ENCODE measurements at regions not wholly inside any gene's neighbourhood (a gene's known extent, or its start where the extent isn't known, plus 50 kb on each side); places are given as distances from the start of the nearest gene placed in this dataset.

DNA sequence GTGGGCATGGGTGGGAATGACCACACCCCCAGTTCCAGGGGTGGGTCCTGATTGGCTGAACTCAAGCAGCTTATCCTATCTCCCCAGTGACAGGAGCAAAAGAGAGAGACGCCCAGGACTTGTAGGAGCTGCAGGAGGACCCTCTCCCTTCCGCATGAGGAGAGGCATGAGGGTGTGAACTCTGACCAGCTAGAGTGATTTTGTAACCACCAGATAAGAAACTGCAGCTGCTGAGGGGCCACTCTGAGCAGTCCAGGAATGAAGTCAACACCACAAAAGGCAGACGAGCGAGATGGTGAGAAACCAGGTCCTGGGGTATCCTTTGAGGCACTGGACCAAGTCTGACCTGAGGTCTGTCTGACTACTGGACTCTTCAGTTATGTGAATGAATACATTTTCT lies 521.9 kb downstream of the BNC2 start:
- CTCF ChIA-PET = no interaction called here
- H3K4me3 ChIP-seq (ENCODE audit: low read depth, low read length) = no peak overlapping the region
- no peak for DNase-seq (ENCODE audit: low read depth, low spot score)

GRCh38 chr9:16352251-16352650 lies 518.2 kb downstream of the BNC2 start:
- POLR2A ChIA-PET = interaction anchor here (0.6 kb wide), 1 partner anchor 21 kb away, joined by 3 read pairs; no protein-coding TSS in a partner anchor
- CTCF ChIA-PET = interaction anchor here (1.2 kb wide), 1 partner anchor 11 kb away, joined by 3 read pairs; no protein-coding TSS in a partner anchor
- TF ChIP-seq, protein P1, sequence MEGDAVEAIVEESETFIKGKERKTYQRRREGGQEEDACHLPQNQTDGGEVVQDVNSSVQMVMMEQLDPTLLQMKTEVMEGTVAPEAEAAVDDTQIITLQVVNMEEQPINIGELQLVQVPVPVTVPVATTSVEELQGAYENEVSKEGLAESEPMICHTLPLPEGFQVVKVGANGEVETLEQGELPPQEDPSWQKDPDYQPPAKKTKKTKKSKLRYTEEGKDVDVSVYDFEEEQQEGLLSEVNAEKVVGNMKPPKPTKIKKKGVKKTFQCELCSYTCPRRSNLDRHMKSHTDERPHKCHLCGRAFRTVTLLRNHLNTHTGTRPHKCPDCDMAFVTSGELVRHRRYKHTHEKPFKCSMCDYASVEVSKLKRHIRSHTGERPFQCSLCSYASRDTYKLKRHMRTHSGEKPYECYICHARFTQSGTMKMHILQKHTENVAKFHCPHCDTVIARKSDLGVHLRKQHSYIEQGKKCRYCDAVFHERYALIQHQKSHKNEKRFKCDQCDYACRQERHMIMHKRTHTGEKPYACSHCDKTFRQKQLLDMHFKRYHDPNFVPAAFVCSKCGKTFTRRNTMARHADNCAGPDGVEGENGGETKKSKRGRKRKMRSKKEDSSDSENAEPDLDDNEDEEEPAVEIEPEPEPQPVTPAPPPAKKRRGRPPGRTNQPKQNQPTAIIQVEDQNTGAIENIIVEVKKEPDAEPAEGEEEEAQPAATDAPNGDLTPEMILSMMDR (IDR thresholded peaks at IDR 0.05; ENCODE audit: insufficient read depth, low read length, missing control alignments) = no peak
- DNase-seq (ENCODE audit: low read depth, low spot score) = no peak
- no peak overlapping the region for H3K4me3 ChIP-seq (ENCODE audit: low read depth, low read length)

More for the DNA sequence above, 521.9 kb downstream of the BNC2 start:
- POLR2A ChIA-PET = no interaction called here
- TF ChIP-seq, protein P1 (IDR thresholded peaks at IDR 0.05; ENCODE audit: insufficient read depth, low read length, missing control alignments) = no peak

DNA sequence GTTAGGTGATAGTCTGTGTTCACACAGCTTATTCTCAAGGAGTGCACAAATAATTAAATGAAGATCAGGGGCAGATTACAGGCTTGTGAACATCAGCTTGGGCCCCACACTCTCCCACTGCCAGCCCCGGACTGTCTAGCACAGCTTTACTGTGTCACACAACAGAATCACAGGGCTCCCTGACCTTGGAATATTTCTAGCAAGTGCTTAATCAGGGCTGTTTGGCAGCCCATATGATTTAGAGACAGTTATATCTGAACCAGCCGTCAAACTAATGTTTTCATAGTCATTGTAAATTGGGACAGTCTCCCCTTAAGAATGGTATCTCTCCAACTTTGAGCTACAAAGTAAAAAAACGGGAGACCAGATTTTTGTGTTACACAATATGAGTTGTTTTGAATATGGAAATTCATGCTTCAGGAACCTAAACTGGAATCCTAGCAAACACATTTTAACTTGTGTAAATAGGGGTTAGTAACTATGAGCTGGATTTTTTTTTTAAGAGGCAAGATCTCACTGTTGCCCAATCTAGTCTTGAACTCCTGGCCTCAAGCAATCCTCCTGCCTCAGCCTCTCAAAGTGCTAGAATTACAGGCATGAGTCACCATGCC lies 517.6 kb downstream of the BNC2 start:
- ChIA-PET POLR2A (interaction anchor here (0.6 kb wide), 1 partner anchor 111 kb away, joined by 3 read pairs; no protein-coding TSS in a partner anchor), CTCF (interaction anchor here (0.9 to 1.2 kb wide), 2 partner anchors 10 kb away, joined by 3 read pairs; no protein-coding TSS in a partner anchor)
- no peak overlapping the region for H3K4me3 ChIP-seq (ENCODE audit: low read depth, low read length)
- TF ChIP-seq, protein P1 (IDR thresholded peaks at IDR 0.05; ENCODE audit: insufficient read depth, low read length, missing control alignments) = no peak
- no peak for DNase-seq (ENCODE audit: low read depth, low spot score)

- DNase-seq (ENCODE audit: low read depth, low spot score) = no peak
- ChIA-PET CTCF (interaction anchor here (0.9 kb wide), 1 partner anchor 8 kb away, joined by 3 read pairs; no protein-coding TSS in a partner anchor), POLR2A (no interaction called here)
These were observed 514.2 kb downstream of the BNC2 start for GRCh38 chr9:16356196-16356765.

GRCh38 chr9:16357828-16358227 lies 512.6 kb downstream of the BNC2 start:
- ChIA-PET CTCF (interaction anchor here (1.3 kb wide), 1 partner anchor 8 kb away, joined by 3 read pairs; no protein-coding TSS in a partner anchor), POLR2A (no interaction called here)
- DNase-seq (ENCODE audit: low read depth, low spot score) = no peak
- H3K4me3 ChIP-seq (ENCODE audit: low read depth, low read length) = no peak overlapping the region
- TF ChIP-seq, protein P1 (IDR thresholded peaks at IDR 0.05; ENCODE audit: insufficient read depth, low read length, missing control alignments) = no peak

More at GRCh38 chr9:16356196-16356765, 514.2 kb downstream of the BNC2 start:
- no peak overlapping the region for H3K4me3 ChIP-seq (ENCODE audit: low read depth, low read length)
- TF ChIP-seq, protein P1 (IDR thresholded peaks at IDR 0.05; ENCODE audit: insufficient read depth, low read length, missing control alignments) = no peak

DNA sequence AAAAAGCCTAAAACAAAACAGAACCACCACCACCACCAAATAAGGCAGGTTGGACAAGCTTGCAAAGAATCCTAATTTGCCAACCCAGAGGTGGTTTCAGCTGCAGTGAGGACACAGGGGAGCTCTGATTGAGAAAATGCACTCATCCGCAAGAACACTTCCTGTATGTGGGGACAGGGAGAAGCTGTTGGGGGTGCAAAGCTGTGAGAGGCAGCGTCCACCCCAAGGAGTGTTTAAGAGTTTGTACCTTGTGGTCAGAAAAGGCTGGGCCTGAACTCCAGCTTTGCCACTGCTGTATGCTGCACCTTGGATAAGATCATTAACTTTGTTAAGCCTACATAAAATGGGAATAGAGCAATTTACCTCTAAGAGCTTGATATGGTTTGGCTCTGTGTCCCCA lies 511.7 kb downstream of the BNC2 start:
- no peak overlapping the region for H3K4me3 ChIP-seq (ENCODE audit: low read depth, low read length)
- ChIA-PET POLR2A (no interaction called here), CTCF (interaction anchor here (1.0 kb wide), 1 partner anchor 10 kb away, joined by 6 read pairs; no protein-coding TSS in a partner anchor)
- TF ChIP-seq, protein P1 (IDR thresholded peaks at IDR 0.05; ENCODE audit: insufficient read depth, low read length, missing control alignments) = no peak
- DNase-seq (ENCODE audit: low read depth, low spot score) = no peak

All from AG04449 (cell line).